LHCN-M2 (cell line): ENCODE measurements at regions not wholly inside any gene's neighbourhood (a gene's known extent, or its start where the extent isn't known, plus 50 kb on each side); places are given as distances from the start of the nearest gene placed in this dataset.

Source experiments
- DNase-seq: peaks from one replicate; pipeline ENCODE4 v3.0.0-alpha.2; 2012; ENCODE audit warnings: low read depth

DNA sequence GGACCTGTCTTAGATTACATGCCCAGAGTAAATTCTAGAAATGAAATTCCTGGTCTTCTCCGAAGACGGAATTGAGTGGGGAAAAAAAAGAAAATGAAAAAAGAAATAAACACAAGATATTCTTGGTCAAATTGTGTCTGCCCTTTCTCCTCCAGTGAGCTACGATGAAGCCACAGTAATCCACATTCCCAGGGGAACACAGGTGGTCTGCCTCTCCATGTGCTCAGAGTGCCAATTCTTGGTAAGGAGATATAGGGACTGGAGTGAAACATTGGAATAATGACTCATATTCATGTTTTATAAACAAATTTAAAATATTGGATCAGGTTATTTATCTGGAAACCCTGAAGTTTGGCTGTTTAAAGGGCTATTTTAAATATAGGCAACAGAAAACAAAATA, 54.2 kb upstream of the MGST2 start:
- peak; percentile 57 for DNase-seq

DNA sequence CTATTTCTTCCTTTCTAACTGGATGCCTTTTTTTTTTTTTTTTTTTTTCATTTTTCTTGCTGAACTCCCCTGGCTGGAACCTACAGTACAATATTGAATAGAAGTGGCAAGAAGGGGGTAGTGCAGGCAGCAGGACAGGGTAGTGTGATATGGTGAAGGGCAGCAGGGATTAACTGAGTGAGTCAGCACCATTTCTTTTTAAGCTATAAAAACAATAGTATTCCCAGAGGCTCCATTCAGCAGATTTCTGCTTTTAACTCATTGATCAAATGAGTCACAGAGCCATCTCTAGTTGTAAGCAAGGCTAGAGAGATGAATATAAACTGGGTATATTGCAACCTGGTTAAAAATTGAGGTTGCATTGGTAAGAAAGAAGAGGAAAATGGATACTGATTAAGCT, 53.6 kb upstream of the SETD7 start:
- DNase-seq: peak; percentile 86

DNA sequence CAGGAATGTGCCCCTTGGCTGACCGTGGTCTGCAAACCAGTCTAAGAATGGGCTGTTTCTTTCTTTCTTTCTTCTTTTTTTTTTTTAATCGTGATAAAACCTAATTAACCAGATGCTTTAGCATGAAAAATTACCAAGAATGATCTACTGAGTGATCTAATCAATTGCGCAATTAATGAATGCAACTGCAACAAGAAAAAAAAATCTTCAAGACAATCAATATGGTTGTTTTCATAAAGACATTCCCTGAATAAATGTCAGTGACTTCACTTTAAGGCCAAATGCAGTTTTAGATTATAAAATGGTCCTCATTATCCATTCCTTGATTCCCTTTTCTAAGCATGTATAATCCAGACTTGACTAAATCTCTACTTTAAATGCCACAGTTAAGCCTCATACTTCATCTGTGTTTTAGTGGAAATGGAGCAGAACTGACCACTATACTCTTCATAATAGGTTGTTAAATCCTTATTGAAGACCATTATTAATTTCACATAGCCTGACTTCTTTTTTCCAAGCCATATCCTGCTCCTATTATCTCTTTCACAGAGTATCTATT, 51.6 kb upstream of the SETD7 start:
- no peak for DNase-seq

DNA sequence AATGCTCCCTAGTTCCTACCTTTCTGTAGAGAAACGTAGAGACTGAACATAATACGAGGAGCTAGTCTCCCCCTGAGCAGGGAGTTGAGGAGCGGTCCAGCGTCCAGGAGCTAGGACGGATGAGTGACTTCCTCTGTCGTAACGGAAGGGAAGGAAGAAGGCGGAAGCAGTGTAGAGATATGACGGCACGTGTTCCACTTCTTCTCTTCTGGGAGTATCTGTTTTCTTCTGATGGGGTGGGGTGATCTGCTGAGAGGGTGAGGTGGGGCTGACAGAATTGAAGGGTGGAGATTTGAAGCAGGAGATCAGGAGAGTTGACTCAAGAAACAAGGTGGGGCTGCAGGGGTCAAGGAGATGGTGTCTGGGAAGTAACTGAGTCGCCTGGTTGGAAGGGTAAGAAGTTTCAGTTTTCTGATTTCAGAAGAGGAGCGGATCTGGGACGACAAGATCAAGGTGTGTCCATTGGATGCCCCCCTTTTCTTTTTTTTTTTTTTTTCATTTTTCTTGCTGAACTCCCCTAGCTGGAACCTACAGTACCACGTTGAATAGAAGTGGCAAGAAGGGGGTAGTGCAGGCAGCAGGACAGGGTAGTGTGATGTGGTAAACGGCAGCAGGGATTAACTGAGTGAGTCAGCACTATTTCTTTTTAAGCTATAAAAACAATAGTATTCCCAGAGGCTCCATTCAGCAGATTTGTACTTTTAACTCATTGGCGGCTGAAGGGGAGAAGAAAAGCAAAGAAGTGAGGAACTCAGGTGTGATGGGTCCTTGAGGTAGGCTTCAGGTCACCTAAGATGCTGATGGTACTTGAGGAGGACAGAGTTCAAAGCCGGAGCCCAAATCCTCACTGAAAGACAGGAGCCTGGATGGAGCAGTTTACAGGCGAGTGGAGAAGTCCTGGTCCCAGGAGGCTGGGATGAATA, 50.8 kb upstream of the SETD7 start:
- DNase-seq: peak; percentile 79

DNA sequence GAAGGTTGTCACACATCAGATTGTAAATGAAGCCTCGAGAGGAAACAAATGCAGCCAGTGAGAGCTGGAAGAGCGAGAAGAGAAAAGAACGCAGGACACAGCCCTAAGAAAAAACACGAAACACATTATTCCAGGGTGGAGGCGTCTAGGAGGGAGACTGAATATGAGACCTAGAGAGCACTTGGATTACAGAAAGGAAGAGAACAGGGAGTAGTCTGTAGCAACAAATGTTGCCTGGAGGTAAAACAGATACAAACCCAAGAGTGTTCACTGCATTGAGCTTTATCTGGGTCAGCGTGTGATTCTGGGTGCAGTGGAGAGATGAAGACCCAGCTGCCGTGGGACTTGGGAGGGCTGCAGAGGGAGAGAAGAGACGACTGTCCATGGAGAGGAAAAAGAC, 50.1 kb upstream of the SETD7 start:
- no peak for DNase-seq
